OCI-LY1 (cell line): ENCODE measurements at regions not wholly inside any gene's neighbourhood (a gene's known extent, or its start where the extent isn't known, plus 50 kb on each side); places are given as distances from the start of the nearest gene placed in this dataset.

Experiments used
- EZH2 ChIP-seq: fragments of 200-600 bp; sonication (generic), shearing (Covaris generic); IDR thresholded peaks from 2 replicates; pipeline ENCODE4 v1.8.0; 2017; ENCODE audit warnings: borderline replicate concordance, mixed run types, mild to moderate bottlenecking, antibody characterized with exemption, low read length, moderate library complexity, mixed read lengths
- TF ChIP-seq, protein P1 (sequence below): fragments of 200-600 bp; sonication (generic), shearing (Covaris generic); IDR thresholded peaks from 2 replicates; pipeline ENCODE4 v1.5.1; 2017; ENCODE audit warnings: mild to moderate bottlenecking, antibody characterized with exemption, low read length, moderate library complexity, mixed read lengths

DNA sequence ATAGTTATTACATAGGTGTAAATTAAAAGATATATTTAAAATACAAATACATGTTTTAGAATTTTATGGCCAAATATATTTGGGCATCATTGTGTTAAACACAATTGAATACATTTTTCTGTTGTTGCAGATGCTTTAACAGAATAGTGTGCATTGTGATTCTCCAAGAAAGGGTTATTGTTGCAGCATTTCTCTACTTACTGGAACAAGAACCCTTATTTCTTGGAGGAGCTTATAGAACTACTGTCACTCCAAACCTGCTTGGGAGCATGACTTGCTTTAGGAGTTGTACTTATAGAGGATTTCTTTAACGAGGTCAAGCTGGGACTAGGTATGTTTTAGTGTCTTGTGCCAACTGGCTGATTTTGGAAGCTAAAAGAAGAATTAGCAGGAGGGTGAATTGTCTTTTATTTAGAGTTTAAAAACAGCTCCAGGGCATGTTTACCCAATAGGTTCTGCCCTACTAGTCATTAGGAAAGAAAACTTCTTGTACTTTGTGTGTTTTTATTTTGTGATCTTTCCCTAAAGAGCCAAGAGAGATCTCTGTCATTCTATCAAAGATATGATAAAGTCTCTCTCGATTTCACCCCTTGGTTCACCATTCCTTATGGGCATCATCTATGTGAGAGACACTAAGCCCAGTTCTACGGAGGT is 279.8 kb upstream of the SALL1 start:
- TF ChIP-seq, protein P1, sequence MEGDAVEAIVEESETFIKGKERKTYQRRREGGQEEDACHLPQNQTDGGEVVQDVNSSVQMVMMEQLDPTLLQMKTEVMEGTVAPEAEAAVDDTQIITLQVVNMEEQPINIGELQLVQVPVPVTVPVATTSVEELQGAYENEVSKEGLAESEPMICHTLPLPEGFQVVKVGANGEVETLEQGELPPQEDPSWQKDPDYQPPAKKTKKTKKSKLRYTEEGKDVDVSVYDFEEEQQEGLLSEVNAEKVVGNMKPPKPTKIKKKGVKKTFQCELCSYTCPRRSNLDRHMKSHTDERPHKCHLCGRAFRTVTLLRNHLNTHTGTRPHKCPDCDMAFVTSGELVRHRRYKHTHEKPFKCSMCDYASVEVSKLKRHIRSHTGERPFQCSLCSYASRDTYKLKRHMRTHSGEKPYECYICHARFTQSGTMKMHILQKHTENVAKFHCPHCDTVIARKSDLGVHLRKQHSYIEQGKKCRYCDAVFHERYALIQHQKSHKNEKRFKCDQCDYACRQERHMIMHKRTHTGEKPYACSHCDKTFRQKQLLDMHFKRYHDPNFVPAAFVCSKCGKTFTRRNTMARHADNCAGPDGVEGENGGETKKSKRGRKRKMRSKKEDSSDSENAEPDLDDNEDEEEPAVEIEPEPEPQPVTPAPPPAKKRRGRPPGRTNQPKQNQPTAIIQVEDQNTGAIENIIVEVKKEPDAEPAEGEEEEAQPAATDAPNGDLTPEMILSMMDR: no peak
- TF ChIP-seq EZH2: no peak
